NCI-H2227 treated with DMSO at 0.1 percent for 48 hours (cell line): ENCODE measurements at regions not wholly inside any gene's neighbourhood (a gene's known extent, or its start where the extent isn't known, plus 50 kb on each side); places are given as distances from the start of the nearest gene placed in this dataset.
"Not testable (repeated sequence)": the region's sequence is repeated elsewhere in the genome, so short reads cannot be mapped to it uniquely, and the experiment has no call there.

Experiments
- DNase-seq: peaks from one replicate; lab custom pipeline; 2025; lab: John Stamatoyannopoulos, UW

DNA sequence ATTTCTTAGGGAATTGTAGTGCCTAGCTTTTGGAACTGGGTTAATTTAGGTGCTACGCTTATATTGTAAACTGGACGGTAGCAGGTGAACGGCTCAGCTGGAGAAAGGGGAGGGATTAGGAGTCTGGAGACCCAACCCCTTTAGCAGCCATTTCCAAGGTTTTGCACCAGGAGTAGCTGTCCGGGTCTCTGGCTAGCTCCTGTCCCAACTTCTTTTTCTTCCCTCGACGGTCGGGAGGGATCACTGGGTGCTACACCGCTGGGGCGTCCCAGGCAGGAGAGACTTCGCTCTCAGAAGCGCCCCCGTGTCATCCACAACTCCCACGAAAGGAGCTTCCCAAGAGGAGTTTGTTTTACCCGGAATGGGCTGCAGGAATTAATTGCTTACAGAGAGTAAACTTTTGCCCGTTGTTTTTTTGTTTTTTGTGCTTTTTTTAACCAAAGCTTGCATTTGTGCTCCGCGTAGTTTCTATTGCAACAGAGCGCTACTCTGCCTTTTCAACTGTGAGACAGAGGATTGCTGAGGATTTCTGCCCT lies 1640.9 kb upstream of the C9orf72 start:
- peak; percentile 6 for DNase-seq

DNA sequence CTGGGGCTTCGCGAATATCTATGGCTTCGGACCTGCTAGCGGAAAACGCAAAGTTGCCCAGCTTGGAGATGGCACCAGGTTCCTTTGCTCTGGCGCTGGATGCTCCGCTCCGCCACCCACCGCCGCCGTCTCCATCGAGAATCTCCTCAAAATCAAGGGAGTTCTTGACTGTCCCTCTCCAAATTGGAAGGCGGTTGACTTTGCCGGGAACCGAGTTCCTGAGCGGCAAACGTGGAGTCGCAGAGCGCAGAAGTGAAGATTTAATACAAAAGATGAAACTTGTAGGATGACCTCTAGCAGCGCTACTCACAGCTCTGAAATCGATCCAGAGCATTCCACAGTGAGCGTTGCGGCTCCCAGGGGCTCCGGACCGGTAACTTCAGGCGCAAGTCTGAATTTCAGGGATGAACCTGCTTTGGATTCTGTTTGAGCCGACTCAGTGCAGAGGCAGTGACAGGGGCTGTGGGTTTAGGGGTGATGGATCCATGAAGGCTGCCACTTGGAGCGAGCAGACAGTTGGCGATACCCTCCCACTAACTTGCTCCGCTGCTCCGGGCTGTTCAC lies 1641.5 kb upstream of the C9orf72 start:
- DNase-seq, result no peak

DNA sequence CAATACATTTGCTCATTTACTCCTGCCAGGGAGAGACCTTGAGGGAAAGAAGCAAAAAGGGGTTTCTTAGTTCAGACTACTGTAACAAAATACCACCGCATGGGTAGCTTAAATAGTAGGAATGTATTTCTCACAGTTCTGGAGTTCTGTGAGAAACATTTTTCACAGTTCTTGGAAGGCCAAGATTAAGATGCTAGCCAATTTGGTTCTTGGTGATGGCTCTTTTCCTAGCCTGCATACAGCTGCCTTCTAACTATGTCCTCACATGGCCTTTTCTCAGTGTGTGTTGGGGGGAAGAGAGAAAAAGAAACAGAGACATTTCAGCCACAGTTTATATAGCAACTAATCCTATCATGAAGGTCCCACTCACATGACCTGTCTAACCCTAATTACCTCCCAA lies 1644.7 kb upstream of the C9orf72 start:
- DNase-seq, result no peak

DNA sequence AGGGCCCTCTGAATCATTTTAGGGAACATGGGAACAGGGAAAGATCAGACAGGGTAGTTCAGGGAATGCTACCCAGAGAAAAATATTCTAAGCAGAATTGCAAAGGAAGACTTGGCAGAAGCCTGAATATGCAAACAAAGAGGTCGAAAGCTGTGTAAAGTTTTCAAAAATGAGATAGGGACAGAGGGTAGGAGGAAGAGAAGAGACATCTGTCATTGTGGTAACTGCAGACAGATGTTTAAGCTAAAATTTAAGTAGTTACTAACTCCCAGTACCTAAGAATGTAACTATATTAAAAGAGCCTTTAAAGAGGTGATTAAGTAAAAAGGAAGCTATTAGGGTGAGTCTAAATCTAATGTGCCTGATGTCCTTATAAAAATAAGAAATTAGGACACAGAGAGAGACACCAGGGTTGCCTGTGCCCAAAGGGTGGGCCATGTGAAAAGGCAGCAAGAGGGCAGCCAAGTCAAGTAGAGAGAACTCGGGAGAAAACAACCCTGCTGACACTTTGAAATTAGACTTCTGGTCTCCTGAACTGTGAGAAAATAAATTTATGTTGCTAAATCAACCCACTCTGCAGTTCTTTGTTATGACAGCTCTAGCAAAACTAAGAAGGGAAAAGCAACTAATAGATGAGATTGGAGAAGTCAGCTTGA lies 1647.4 kb upstream of the C9orf72 start:
- DNase-seq, result no peak

DNA sequence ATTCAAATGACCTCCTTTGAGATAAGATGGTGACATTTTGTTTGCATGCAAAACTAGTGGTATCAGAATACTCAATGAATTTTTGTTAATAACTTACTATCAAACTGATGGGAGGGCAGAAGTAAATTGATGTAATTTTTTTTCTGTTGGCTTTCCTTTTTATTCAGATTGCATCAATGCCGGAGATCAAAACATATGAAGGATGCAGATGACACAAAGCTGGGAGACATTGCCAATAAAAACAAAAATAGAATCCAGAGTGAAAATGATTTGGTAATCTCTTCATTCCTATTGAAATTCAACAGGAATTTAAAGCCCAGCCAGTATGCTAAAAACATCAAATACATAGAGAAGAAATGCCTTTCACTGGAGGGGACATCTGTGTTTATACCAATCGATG lies 1655.3 kb upstream of the C9orf72 start:
- no peak for DNase-seq

DNA sequence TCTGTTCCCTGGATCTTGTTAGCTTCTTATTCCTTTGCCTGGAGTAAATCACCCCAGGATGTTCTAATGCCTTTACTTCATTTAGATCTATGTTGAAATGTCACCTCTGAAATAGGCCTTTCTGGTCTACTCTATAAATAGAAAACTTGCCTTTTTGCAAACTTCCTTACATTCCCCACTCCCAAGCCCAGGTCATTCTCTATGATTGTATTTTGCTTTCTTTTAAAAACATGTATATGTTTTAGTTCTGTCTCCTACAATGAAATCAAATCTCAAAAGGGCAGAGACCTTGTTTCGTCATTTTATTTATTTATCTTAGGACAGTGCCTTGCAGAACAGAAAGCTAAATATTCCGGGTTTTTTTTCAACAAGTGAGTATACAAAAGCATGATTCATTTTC lies 1657.7 kb upstream of the C9orf72 start:
- DNase-seq, result no peak

DNA sequence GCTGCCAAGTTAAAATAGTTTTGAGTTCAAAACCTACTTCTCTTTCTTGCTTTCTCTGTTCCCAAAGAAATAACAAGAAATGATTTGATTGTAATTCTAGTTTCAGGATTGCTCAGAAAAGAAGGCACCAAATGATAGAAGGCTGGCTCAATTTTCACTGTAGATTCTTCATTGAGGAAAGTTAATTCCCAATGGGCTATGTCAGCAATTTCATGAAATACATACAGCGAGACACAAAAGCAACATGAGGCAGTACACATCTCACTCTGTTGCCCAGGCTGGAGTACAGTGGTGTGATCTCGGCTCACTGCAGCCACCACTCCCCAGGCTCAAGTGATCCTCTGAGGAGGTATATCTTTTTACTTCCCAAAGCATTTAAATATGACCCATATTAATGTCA lies 1659.9 kb upstream of the C9orf72 start:
- no peak for DNase-seq

DNA sequence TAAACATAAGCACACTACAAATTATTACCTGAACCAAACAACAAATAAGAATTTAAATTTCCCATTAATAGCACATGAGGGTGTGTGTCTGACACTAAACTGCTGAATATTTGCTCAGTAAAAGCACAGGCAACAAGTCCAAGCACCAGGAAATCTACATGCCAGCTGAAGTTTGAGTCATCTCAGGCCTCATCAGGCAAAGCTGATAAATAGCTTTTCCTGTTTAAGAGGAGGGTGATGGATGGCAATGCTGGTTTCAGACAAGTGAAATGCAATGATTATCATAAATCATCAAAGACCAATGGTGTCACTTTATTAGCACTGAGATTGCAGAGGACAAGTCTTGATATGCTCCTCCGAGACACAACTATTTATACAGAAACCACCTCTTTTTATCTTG lies 1668.0 kb upstream of the C9orf72 start:
- DNase-seq, result no peak

DNA sequence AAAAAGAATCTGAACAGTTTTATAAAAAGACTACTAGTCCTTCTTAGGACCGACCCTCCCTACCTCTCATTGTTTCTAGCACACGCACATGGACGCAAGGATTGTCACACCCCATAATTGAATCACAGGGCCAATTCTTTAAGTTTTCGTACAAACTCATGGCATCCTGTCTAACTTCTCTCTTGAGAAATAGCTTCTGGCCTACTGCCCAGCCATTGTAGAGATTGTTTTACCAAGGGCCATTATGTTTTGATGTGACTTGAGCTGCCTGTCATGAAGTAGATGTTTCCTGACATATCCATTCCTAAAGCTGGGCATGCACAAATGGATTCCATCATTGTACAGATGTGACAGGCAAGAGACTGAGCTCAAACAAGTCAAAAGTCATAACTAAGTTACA lies 1672.1 kb upstream of the C9orf72 start:
- no peak for DNase-seq

DNA sequence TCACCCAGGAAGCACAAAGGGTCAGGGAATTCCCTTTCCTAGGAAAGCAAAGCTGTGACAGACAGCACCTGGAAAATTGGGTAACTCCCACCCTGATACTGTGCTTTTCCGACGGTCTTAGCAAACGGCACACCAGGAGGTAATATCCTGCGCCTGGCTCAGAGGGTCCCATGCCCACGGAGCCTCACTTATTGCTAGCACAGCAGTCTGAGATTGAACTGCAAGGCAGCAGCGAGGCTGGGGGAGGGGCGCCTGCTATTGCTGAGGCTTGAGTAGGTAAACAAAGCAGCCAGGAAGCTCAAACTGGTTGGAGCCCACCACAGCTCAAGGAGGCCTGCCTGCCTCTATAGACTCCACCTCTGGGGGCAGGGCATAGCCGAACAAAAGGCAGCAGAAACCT lies 1697.1 kb upstream of the C9orf72 start:
- not testable (repeated sequence) for DNase-seq

DNA sequence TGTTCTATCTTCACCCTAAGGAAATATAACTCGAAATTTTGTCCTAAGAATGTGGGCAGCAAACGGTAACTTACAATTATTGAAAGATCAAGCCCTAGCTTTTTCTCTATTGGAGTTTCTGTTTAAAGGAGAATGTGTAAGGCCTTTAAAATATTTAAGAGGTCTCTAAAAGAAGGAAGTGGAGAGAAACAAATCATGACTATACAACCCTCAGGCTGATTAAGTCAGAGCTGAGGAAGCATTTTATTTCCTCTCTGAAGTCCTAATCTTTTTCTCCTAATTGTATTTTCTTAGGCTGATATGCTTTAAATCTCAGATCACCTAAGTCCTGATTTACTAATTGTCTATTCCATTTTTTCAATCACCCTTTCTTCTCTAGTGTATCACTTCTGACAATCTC lies 1708.8 kb upstream of the C9orf72 start:
- DNase-seq, result no peak

DNA sequence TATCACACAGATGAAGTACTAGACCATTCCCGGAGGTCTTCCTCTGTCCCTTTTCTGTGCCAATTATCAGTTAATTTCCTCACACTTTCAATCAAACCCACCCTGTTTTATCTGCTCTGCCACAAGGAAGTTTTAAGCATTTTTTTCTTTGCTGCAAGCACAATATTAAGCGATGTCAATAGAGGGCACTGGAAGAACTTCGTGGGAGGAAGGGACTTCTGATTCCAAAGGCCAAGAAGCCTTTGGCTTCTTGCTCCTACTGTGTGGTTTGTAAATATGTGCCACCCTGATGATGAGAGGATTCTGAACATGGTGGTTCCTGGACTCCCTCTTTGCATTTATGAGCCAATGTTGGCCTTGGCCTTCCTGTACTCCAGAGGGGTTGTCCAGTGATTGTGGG lies 1712.5 kb upstream of the C9orf72 start:
- no peak for DNase-seq

DNA sequence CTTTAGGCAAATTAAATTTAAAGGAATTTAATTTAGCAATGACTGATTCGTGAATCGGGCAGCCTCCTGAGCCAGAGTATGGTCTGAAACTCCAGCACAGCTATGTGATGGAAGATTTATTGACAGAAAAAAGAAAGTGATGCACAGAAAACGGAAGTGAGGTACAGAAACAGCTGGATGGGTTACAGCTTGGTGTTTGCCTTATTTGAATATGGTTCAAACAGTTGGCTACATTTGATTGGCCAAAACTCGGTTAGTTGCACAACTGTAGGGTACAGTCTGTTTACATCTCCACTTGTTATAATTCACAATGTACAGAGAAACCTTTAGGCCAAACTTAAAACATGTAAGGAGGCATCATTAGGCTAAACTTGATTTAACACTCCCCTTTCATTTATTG lies 1716.1 kb upstream of the C9orf72 start:
- DNase-seq, result no peak

DNA sequence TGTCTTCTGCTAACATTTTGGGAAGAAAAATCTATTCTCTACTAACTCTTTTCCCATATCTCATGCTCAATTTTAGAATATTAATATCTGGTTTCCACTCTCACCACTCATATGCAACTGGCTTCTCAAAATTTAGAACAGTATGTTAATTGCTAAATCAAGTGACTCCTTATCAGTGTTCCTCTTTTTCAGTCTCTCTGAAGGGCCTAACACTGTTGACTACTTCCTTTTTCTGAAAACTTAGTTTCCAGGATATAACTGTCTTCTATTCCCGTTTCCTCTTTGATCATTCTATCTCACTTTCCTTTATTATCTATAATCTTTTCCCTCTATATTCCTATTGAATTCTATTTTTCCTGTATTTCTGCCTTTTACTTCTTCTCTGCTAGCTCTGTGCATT lies 1717.2 kb upstream of the C9orf72 start:
- DNase-seq, result no peak

DNA sequence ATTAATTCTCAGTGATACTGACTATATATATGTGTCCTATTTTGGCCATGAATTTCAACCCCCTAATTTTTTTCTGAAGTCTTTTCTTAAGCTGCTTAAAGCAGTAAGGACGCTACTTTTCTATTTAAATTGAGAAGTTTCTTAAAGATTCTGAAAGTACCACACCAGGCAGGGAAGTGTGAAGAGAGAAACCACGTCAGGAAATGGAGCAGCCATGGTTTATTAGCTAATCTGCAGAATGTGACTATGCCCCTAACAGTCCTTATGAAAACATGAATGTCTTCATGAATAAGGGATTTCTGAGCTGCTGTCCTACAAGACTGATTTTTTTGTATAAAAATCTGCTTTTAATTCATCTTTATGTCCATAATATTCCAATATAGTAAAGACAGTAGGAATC lies 1724.3 kb upstream of the C9orf72 start:
- DNase-seq, result no peak

DNA sequence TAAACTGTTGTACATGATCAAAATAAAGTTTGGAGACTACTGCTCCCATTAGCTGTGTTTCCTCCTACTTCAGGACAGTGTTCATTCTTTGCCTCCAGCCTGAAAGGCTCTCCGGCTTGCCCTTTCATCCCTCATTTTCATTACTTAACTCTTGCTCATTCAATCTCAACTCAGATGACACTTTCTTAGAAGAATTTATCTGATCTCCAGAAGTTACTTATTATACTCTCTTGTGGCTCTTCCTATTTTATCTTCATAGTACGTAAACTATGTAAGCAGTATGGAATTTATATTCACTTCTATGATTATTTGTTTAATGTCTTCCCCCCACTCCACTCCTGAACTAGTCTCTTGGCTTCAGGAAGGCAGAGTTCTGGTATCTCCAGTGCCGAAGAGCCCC lies 1737.9 kb upstream of the C9orf72 start:
- no peak for DNase-seq

DNA sequence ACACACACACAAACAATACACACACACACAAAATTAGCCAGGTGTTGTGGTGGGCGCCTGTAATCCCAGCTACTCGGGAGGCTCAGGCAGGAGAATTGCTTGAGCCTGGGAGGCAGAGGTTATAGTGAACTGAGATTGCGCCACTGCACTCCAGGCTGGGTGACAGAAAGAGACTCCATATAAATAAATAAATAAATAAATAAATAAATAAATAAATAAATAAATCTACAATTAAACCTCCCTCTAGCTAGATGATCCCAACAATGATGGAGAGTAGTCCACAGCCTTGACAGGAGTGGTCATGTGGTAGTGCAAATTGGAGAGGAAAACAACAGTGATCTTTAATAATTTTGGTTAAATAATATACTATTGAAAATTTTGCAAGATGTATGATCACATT lies 1739.0 kb upstream of the C9orf72 start:
- DNase-seq, result no peak

DNA sequence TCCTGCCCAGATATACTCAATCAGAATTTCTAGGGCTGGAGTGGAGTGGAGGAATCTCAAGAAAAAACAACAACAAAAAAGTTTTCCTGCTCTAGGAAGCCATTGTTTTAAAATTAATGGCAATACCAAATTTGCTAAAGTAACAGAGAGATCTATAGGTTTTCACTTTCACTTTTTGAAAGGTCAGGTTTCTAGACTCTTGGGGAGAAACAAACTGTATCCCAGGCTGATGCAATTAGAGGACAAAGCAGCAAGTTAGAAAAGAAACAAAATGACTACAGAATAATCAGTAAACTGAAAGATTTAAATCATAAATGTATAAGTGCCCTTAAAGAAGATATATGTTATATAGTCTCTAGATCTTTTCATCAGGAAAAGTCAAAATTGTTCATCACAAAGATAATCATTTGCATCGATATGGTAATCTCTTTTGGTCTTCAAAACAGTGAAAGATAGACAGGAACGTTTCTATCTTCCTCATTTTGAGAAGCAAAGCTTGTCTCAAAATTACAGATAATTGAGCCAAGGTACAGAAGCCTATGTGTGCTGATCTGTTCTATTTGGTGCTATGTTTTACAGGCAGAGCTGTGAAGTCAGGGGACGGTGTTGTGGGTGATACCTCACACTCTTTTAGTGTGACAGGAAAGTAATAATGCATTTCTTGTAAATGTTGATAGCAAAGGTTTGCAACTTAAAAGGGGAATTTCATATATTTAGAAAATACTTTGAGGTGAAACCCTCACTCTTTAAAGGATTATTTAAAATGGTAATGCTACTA lies 1746.6 kb upstream of the C9orf72 start:
- no peak for DNase-seq

DNA sequence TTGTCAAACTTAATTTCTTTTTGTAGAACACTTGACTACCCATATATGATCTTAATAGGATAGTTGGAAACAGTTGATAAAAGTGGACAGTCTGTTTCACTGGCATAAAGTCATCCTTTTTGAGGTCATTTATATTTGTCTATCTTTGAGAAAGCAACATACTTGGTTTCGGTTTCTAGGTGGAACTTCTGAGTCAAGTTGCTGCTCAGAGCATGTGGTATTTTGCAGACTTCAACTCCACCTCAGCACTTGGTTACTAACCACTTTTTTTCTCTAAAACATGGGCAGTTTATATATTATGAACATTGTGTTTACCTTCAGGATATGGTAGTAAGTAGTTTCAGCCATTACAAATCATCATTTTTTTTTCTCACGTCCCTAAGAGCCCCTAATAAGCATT lies 1749.0 kb upstream of the C9orf72 start:
- no peak for DNase-seq

DNA sequence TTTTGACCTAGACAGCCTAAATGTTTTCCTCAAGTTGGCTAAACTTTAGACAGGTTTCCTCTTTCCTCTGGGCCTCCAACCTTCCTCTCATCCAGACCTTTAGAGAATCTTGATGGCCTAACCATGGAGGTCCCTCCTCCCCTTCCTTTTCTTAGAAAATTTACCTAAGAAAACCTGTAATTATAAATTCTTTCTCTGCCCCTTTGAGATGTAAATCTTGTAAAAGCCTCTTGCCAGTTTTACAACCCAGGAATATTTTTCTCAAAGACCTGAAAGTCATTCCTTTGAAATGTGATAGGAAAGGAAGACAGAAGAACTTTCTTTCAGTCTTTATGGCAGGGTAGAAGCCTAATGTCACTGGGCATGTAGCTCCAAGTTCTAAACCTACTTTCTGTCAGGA lies 1752.6 kb upstream of the C9orf72 start:
- no peak for DNase-seq

DNA sequence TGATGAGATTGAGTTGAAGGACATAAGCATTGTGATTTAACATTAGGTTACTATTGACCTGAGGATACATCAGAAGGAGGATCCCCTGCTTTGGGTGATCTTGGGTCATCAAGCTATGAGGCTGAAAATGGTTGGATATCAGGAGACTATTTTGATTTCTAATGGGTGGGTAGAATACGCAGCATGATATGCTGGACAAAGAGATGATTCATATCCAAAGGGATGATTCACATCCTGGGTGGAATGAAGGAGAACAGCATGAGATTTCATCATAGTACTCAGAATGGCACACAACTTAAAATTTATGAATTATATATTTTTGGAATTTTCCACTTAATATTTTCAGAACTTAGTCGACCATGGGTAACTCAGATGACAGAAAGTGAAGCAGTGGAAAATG lies 1759.5 kb upstream of the C9orf72 start:
- no peak for DNase-seq

DNA sequence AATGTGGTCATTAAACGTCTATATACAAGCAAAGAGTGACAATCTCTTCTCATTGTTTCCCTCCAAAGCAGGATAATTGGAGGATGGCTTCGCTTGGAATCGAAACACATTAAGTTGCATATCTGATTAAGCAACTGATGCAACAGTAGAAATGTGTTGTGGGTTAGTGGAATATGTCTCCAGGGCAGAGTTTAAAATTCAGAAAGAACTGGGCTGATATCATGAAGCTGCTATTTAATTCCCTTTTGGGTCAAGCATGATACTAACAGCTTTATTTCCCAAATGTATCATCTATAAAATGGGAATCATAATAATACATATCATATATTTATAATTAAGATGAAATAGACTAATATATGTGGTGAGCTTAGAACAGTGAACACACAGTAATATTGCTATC lies 1763.0 kb upstream of the C9orf72 start:
- no peak for DNase-seq

DNA sequence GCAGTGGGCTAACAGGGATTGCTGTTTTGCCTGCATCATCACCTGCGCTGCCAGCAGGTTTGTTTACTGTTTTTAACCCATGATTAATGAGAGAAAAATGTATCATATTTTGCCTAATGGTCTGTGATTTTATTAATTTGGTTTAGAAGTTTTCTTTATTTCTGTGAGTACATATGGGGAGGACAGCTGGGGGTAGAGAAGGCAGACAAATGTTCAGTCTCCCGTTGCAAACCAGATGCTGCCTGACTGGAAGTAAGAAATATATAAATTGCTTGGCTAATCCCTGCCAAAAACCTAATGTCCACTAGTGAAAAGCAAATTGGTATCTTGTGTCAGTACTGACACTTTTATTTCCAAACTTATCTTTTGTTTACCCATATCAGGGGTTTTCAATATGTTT lies 1766.1 kb upstream of the C9orf72 start:
- DNase-seq, result no peak
